ENCODE measurements at regions not wholly inside any gene's neighbourhood (a gene's known extent, or its start where the extent isn't known, plus 50 kb on each side); places are given as distances from the start of the nearest gene placed in this dataset.

DNA sequence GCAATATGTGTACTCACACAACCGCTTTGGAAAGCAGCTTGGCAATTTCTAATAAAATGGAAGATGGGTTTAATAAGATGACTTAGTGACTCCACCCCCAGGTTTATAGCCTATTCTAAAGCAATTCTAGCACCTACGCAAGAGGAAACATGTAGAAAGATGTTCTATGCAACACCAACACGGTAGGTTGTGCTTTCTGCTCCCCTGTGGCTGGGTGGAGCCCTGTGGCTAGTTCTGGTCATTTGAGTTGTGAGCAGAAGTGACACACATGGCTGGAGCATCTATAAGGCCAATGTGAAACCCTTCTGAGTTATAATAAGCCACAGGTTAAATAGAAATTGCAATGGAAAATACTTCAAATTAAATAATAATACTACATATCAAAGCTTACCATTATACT, 310.7 kb downstream of the CD83 start:
- no peak for FAIRE-seq
- no peak for DNase-seq (ENCODE audit: low read depth)
- Histone ChIP-seq H3K4me3 (ENCODE audit: low read depth, low read length) (no peak overlapping the region), H3K36me3 (ENCODE audit: control insufficient read depth, insufficient read depth, low read length) (no peaks in the 10 kb centered on the region), H3K27me3 (ENCODE audit: control insufficient read depth, insufficient read depth, low read length) (no peaks in the 10 kb centered on the region)
- TF ChIP-seq, protein P1, sequence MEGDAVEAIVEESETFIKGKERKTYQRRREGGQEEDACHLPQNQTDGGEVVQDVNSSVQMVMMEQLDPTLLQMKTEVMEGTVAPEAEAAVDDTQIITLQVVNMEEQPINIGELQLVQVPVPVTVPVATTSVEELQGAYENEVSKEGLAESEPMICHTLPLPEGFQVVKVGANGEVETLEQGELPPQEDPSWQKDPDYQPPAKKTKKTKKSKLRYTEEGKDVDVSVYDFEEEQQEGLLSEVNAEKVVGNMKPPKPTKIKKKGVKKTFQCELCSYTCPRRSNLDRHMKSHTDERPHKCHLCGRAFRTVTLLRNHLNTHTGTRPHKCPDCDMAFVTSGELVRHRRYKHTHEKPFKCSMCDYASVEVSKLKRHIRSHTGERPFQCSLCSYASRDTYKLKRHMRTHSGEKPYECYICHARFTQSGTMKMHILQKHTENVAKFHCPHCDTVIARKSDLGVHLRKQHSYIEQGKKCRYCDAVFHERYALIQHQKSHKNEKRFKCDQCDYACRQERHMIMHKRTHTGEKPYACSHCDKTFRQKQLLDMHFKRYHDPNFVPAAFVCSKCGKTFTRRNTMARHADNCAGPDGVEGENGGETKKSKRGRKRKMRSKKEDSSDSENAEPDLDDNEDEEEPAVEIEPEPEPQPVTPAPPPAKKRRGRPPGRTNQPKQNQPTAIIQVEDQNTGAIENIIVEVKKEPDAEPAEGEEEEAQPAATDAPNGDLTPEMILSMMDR (IDR thresholded peaks at IDR 0.05; ENCODE audit: insufficient read depth, low read length, severe bottlenecking) = no peak

DNA sequence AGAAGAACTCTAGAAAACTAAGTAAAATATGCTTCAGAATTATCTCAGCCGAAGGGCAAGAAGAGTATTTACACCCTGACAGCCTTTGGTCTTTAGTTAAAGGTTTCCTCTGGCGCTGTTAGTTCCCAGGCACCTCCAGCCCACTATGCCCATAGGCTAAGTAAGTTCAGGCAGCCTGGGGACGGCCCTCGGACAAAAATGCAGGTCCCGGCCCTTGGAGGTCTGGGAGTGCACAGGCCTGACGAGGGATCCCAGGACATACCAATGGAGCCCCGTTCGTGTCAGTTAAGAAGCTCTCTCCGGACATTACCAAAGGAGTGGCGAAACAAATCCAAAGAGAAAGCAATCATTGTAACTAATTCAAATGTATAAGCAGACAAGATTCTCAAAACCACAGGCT, 311.8 kb downstream of the CD83 start:
- FAIRE-seq (no peak), DNase-seq (ENCODE audit: low read depth) (no peak)
- Histone ChIP-seq H3K4me3 (ENCODE audit: low read depth, low read length) (no peak overlapping the region), H3K27me3 (ENCODE audit: control insufficient read depth, insufficient read depth, low read length) (no peaks in the 10 kb centered on the region), H3K36me3 (ENCODE audit: control insufficient read depth, insufficient read depth, low read length) (no peaks in the 10 kb centered on the region)
- TF ChIP-seq, protein P1 (IDR thresholded peaks at IDR 0.05; ENCODE audit: insufficient read depth, low read length, severe bottlenecking) = no peak

DNA sequence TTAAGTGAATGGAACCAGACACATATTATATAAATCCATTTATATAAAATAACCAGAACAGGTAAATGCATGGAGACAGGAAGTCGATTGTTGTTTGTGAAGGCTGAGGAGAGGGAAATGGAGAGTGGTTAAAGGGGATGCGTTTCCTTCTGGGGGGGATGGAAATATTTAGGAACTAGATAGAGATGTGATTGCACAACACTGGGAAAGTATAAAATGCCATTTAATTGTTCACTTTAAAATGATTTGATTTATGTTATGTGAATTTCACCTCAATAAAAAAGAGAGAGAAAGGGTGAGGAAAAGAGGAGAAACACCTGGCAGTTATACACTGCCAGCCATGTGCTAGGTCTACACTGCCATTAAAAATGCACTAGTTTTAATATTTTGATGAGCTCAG, 312.6 kb downstream of the CD83 start:
- Histone ChIP-seq H3K36me3 (ENCODE audit: control insufficient read depth, insufficient read depth, low read length) (no peaks in the 10 kb centered on the region), H3K4me3 (ENCODE audit: low read depth, low read length) (no peak overlapping the region), H3K27me3 (ENCODE audit: control insufficient read depth, insufficient read depth, low read length) (no peaks in the 10 kb centered on the region)
- DNase-seq (ENCODE audit: low read depth) (no peak), FAIRE-seq (no peak)
- TF ChIP-seq, protein P1 (IDR thresholded peaks at IDR 0.05; ENCODE audit: insufficient read depth, low read length, severe bottlenecking) = no peak

DNA sequence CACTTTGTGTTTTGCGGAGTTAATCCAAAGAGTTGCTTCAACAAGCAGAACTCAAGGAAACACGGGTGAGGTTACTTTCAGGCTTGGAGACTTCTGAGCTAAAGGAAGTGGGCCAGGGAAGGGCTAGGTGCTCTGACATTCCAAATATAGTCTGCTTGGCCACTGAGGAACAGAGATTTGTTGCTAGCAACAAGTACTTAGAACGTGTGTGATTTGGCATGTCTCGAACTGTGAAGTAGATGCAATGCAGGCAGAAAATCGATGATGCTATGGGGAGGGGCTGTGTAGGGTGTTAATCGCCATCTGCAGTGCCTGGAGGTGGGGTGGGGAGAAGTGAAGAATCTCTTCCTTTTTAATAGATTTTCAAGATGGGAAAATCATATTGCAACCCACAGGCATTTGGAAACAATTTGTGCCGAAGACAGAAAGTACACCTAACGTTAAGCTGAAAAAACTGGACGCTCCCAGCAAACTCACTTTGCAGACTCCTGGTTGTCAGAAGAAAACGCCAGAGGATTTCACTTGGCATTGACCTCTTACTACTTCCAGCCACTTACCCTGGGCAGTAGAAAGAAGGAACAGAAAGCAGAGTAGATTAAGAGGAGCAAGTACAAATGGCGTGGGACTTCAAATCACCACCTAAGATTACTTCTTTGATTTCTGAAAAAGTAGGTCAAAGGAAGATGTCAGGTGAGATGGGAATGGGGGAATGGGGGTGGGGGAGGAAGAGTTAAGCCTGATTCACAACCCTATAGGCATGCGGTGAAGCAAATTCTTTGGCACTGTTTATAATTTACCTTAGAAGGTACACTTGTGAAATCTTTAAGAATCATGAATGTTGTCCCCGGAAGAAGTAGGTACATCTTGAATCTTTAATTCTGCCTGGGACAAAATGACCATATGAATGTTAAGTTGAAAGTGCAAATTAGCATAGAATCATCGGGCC, 314.1 kb downstream of the CD83 start:
- Histone ChIP-seq H3K27me3 (ENCODE audit: control insufficient read depth, insufficient read depth, low read length) (no peaks in the 10 kb centered on the region), H3K4me3 (ENCODE audit: low read depth, low read length) (no peak overlapping the region), H3K36me3 (ENCODE audit: control insufficient read depth, insufficient read depth, low read length) (no peaks in the 10 kb centered on the region)
- TF ChIP-seq, protein P1 (IDR thresholded peaks at IDR 0.05; ENCODE audit: insufficient read depth, low read length, severe bottlenecking) = no peak
- FAIRE-seq (peak; percentile 76), DNase-seq (ENCODE audit: low read depth) (peak; percentile 40)

DNA sequence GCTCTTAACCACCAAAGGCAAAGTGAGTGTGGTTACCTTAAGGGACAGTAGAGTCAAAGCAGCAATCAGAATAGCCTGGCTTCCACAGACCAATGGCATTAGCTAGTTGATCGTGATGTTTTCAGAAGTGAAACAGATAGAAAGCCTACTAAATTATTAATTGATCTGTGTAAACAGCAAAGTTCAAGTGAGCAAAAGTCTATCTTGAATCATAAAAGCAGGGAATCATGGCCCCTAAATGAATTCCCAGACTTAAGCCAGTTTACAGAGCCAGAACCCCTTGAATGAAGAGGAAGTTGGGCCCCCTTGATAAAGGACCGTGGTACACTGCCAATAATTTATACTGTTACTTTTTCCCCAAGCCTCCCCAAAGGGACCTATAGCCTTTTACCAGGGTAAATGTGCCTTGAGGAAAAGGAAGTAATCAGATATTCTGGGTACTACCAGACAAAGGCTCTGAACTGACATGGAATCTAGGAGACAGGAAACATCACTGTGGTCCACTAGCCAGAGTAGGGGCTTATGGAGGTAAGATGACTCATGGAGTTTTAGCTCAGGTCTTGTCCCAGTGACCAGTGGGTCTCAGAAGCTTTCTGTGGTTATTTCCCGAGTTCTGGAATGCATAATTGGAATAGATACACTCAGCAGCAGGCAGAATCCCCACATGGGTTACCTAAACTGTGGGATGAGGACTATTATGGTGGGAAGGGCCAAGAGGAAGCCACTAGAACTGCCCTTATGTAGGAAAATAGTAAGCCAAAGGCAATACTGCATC, 317.5 kb downstream of the CD83 start:
- TF ChIP-seq, protein P1 (IDR thresholded peaks at IDR 0.05; ENCODE audit: insufficient read depth, low read length, severe bottlenecking) = no peak
- Histone ChIP-seq H3K27me3 (ENCODE audit: control insufficient read depth, insufficient read depth, low read length) (no peaks in the 10 kb centered on the region), H3K4me3 (ENCODE audit: low read depth, low read length) (no peak overlapping the region), H3K36me3 (ENCODE audit: control insufficient read depth, insufficient read depth, low read length) (no peaks in the 10 kb centered on the region)
- no peak for DNase-seq (ENCODE audit: low read depth)
- no peak for FAIRE-seq
